ENCODE measurements at regions not wholly inside any gene's neighbourhood (a gene's known extent, or its start where the extent isn't known, plus 50 kb on each side); places are given as distances from the start of the nearest gene placed in this dataset.

DNA sequence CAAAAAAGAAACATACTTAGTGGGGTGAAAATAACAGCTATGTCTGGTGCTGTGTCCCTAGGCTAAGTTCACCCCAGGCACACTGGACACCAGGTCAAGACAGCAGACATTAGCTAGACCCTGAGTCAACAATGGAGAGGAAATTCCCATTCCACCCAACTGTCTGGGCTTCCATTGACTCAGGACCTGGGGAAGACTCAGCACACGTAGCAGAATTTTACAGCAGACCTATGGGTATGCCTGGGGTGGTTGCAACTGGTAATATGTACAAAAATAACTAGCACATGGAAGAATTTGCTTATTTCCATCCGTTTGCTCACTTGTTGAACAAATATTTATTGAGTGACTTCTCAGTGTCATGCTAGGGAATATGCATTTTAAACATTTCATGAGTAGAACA is 117.0 kb downstream of the GAS1 start (continued):
- TF ChIP-seq, protein P1, sequence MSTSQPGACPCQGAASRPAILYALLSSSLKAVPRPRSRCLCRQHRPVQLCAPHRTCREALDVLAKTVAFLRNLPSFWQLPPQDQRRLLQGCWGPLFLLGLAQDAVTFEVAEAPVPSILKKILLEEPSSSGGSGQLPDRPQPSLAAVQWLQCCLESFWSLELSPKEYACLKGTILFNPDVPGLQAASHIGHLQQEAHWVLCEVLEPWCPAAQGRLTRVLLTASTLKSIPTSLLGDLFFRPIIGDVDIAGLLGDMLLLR (CRISPR knock-in tag; IDR thresholded peaks at IDR 0.05): no peak
- TF ChIP-seq, protein P2, sequence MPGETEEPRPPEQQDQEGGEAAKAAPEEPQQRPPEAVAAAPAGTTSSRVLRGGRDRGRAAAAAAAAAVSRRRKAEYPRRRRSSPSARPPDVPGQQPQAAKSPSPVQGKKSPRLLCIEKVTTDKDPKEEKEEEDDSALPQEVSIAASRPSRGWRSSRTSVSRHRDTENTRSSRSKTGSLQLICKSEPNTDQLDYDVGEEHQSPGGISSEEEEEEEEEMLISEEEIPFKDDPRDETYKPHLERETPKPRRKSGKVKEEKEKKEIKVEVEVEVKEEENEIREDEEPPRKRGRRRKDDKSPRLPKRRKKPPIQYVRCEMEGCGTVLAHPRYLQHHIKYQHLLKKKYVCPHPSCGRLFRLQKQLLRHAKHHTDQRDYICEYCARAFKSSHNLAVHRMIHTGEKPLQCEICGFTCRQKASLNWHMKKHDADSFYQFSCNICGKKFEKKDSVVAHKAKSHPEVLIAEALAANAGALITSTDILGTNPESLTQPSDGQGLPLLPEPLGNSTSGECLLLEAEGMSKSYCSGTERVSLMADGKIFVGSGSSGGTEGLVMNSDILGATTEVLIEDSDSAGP (CRISPR knock-in tag; IDR thresholded peaks at IDR 0.05; ENCODE audit: borderline replicate concordance): no peak
- TF ChIP-seq ZBTB21 (CRISPR knock-in tag; IDR thresholded peaks at IDR 0.05) (no peak), JARID2 (CRISPR knock-in tag; IDR thresholded peaks at IDR 0.05; ENCODE audit: insufficient replicate concordance) (no peak)
- TF ChIP-seq, protein P3, sequence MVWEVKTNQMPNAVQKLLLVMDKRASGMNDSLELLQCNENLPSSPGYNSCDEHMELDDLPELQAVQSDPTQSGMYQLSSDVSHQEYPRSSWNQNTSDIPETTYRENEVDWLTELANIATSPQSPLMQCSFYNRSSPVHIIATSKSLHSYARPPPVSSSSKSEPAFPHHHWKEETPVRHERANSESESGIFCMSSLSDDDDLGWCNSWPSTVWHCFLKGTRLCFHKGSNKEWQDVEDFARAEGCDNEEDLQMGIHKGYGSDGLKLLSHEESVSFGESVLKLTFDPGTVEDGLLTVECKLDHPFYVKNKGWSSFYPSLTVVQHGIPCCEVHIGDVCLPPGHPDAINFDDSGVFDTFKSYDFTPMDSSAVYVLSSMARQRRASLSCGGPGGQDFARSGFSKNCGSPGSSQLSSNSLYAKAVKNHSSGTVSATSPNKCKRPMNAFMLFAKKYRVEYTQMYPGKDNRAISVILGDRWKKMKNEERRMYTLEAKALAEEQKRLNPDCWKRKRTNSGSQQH (CRISPR knock-in tag; IDR thresholded peaks at IDR 0.05; ENCODE audit: low read depth): no peak

DNA sequence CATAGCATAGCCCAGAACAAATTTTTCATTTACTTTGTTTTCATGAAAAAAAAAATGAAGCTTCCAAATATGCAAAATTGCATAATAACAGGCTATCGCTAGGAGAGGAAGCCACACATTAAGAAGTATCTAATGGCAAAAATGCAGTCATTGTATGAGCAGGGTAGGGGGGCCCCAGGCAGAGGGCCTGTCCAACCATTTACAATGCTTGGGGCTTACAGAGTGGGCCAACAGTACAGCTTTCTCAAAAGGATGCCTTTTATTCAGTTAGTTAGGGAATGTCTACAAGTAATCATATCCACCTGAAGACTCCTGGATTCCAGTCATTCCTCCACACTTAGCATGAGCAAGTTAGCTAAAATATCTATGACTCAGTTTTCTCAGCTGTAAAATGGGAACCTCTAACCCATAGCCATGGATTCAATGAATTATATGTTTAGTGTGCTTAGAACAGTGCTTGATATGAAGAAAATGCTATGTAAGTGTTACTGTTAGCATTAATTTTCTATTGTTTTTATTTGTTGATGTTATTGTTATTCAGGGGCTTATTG is 117.7 kb downstream of the GAS1 start:
- 75% methylated on average over 1 of the region's 1 CpG for WGBS (ENCODE audit: low lambda C conversion rate)
- FAIRE-seq (no peak), DNase-seq (ENCODE audit: low spot score) (no peak), ATAC-seq (no peak)
- TF ChIP-seq ZNF598 (CRISPR knock-in tag; IDR thresholded peaks at IDR 0.05; ENCODE audit: borderline replicate concordance) (no peak), ZNF629 (CRISPR knock-in tag; conservative IDR thresholded peaks at IDR 0.05) (0 out of 2 replicates have a peak, but pooled peaks have one; percentile 30)
- H3K36me3 ChIP-seq (replicated peaks in 1 of 2; ENCODE audit: control insufficient read depth in 1 of 2, insufficient read depth in 2 of 2, low read length in 2 of 2): no peaks in the 10 kb centered on the region
- H3K4me3 ChIP-seq (replicated peaks in 1 of 3; ENCODE audit: insufficient read depth in 1 of 3, low read depth in 2 of 3, low read length in 3 of 3): no peak overlapping the region
- no TSS peak for BruUV-seq (replicated peaks)
- in situ Hi-C loops (cut with HindIII; ENCODE audit: extremely low pct_ligation_motif_present, low pct_unique_long_range_greater_than_20kb): no loop called here
- CTCF ChIA-PET (ENCODE audit: low intra/inter-chr PET ratio, low total read pairs): no interaction called here
- no peaks in the 10 kb centered on the region for H3K9me3 ChIP-seq (ENCODE audit: low read length)
- no peak overlapping the region for H3K4me2 ChIP-seq (ENCODE audit: low read depth, low read length)
- no peak overlapping the region for H3K27ac ChIP-seq (ENCODE audit: extremely low read length, insufficient read depth, low read length)
- H3K4me1 ChIP-seq (ENCODE audit: insufficient read depth, low read length): no peaks in the 10 kb centered on the region
- intact Hi-C loops (cut with micrococcal nuclease; ENCODE audit: unreplicated experiment): no loop called here
- no peaks in the 10 kb centered on the region; a peak in 1 of 5 replicates for H3K27me3 ChIP-seq (ENCODE audit: control insufficient read depth in 1 of 2, insufficient read depth in 2 of 2, low read length in 2 of 2)
- no peaks in the 10 kb centered on the region for H3K79me2 ChIP-seq (ENCODE audit: insufficient read depth, low read length)
- H3K9ac ChIP-seq (ENCODE audit: insufficient read depth, low read depth, low read length): no peak overlapping the region
- POLR2A ChIA-PET: no interaction called here
- no peaks in the 10 kb centered on the region for H4K20me1 ChIP-seq (ENCODE audit: insufficient read depth, low read length)
- H2AFZ ChIP-seq (ENCODE audit: low read length): no peak overlapping the region

Data from HepG2 (cell line).